Sigmoid colon (tissue), 4 donors: ENCODE measurements at regions not wholly inside any gene's neighbourhood (a gene's known extent, or its start where the extent isn't known, plus 50 kb on each side); places are given as distances from the start of the nearest gene placed in this dataset.

ENCODE experiments used
- EP300 ChIP-seq, 4 donors: sonication (generic); formaldehyde crosslinking; IDR thresholded peaks; one replicate each; pipeline ENCODE4 v1.6.1; 2017; ENCODE audit warnings: antibody characterized with exemption in 4 of 4
- POLR2A ChIP-seq, 2 donors: fragments of 450-650 bp; IDR thresholded peaks; one replicate each; pipeline ENCODE4 v1.6.1; 2016; ENCODE audit warnings: antibody characterized with exemption in 2 of 2, mild to moderate bottlenecking in 2 of 2, moderate library complexity in 2 of 2
- POLR2AphosphoS5 ChIP-seq, 4 donors: sonication (generic); formaldehyde crosslinking; IDR thresholded peaks; one replicate each; pipeline ENCODE4 v1.6.1; 2017; ENCODE audit warnings: antibody characterized with exemption in 4 of 4
- TF ChIP-seq, protein P1 (sequence below), 4 experiments: fragments of 450-650 bp in 3 of 4; fragments of 200-600 bp in 1 of 4; IDR thresholded peaks; one replicate each; pipeline ENCODE4 v1.5.1; 2016 to 2019; ENCODE audit warnings: antibody characterized with exemption in 4 of 4, mild to moderate bottlenecking in 3 of 4, moderate library complexity in 2 of 4

GRCh38 chr14:28083389-28083788 is 683.2 kb upstream of the FOXG1 start:
- TF ChIP-seq, protein P1, sequence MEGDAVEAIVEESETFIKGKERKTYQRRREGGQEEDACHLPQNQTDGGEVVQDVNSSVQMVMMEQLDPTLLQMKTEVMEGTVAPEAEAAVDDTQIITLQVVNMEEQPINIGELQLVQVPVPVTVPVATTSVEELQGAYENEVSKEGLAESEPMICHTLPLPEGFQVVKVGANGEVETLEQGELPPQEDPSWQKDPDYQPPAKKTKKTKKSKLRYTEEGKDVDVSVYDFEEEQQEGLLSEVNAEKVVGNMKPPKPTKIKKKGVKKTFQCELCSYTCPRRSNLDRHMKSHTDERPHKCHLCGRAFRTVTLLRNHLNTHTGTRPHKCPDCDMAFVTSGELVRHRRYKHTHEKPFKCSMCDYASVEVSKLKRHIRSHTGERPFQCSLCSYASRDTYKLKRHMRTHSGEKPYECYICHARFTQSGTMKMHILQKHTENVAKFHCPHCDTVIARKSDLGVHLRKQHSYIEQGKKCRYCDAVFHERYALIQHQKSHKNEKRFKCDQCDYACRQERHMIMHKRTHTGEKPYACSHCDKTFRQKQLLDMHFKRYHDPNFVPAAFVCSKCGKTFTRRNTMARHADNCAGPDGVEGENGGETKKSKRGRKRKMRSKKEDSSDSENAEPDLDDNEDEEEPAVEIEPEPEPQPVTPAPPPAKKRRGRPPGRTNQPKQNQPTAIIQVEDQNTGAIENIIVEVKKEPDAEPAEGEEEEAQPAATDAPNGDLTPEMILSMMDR (IDR thresholded peaks at IDR 0.05): no peak
- TF ChIP-seq POLR2A (IDR thresholded peaks at IDR 0.05) (no peak), POLR2AphosphoS5 (IDR thresholded peaks at IDR 0.05) (no peak), EP300 (IDR thresholded peaks at IDR 0.05) (no peak)
